HG02763 (cell line): ENCODE measurements at regions not wholly inside any gene's neighbourhood (a gene's known extent, or its start where the extent isn't known, plus 50 kb on each side); places are given as distances from the start of the nearest gene placed in this dataset.
"Not testable (repeated sequence)": the region's sequence is repeated elsewhere in the genome, so short reads cannot be mapped to it uniquely, and the experiment has no call there.

Experiments
- ATAC-seq: cut with Tn5 transposase; IDR thresholded peaks from one replicate; pipeline ENCODE4 v1.9.1; 2021; ENCODE audit warnings: mild to moderate bottlenecking, moderate library complexity; ENCODE audit not compliant: unreplicated experiment

DNA sequence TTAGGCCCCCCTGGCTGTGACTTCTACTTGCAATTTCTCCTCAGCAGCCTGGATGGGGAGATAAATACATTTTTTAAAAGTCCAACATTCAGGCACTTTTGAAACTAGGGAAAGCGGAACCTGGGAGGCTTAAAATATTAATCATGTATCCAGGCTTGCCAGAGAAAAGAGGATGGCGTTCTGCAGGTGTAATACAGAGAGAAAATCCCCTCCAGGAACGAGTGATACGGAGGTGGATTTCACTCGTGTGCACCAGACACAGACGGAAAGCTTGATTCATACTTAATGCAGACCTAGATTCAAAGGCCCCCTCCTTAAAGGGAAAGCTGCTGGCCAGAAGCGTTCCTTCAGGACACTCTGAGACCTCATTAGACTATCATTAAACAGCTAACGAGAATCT lies 354.0 kb upstream of the BOD1L1 start:
- no peak for ATAC-seq

DNA sequence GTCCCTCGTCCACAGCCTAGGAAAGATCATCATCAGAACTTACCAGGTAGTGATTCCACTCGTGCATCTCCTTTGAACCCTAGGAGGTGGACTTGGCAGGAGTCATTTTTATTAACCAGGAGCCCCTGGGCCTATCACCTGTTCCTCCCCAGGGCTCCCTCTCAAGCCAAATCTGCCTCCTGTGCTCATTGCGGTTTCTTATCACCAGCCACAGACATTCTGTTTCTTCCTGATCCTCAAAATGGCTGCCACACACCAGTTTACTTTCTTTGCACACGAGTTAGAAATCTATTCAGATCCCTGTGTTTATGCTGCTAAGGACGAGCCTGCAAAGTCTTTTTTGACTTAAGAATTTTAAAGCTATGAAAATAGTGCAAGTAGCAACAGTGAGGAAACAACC lies 354.5 kb upstream of the BOD1L1 start:
- no peak for ATAC-seq

GRCh38 chr4:13983189-13983790 lies 355.8 kb upstream of the BOD1L1 start:
- ATAC-seq, result no peak

DNA sequence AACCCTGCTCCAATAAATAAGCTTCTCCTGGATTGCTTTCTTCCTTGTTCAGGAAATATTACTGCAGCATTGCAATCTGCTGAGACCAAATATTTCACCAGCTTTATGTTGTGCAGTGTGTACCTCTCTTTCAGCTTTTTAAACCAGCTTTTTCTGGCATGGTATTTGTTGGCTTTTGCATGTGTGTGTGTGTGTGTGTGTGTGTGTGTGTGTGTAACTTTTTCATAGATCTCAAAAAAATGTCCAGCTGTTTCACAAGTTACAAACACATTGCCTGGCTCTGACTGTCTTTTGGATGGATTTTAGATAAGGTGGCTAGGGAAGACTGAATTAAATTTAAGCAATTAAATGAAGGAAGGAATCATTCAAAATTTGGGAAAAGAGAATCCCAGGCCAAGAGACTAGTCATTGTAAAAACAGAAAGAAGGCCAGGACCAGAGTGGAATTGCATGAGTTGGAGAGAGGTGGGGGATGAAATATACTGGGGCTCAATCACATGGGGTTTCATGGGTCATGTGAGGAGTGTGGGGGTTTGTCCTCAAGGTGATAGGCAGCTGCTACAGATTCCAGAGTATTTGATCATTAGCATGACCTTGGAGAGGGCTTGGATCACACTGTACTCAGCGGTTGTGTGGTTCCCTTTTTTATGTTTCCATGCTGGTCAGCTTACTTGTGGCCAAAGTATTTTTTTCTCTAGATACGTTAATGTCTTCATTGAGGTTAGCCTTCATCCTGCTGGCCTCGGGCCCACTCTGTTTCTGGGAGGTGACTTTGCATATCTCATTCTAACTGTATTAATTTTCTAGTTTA lies 357.7 kb upstream of the BOD1L1 start:
- no peak for ATAC-seq

DNA sequence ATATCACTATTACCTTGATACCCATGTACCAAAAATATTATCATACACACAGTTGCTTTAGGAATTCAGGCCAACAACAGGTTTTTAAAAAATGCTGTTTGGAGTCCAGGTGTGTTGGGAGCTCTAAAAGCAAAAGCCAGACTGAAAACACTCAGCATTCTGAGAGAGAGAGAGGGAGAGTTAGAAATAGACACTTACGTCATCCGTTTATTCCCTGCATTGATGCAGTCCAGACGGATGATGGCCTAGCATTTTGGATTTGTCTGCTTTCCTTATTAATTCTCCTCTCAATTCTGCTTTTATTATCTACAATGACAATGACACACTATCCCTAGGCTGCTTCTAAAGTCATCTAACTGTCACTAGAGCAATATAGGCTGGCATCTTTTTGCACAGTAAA lies 358.3 kb upstream of the BOD1L1 start:
- ATAC-seq, result no peak

DNA sequence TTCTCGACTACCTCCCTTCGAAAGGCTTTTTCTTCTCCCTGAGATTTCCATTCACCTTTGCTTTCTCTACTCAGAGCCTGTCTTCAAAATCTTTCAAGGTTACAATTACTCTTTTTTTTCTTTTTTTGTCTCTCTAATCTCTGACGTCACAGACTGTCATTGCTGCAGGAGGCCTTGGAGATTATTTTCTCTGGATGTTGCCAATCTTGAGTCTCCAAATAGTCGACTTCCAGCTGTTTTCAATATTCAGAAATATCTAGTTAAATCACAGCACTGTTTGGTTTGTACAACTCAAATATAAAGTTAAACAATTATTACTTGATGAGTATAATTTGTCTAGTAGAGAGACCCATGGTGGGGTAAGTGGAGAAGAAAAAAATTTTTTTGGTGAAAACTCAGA lies 359.0 kb upstream of the BOD1L1 start:
- ATAC-seq, result no peak

DNA sequence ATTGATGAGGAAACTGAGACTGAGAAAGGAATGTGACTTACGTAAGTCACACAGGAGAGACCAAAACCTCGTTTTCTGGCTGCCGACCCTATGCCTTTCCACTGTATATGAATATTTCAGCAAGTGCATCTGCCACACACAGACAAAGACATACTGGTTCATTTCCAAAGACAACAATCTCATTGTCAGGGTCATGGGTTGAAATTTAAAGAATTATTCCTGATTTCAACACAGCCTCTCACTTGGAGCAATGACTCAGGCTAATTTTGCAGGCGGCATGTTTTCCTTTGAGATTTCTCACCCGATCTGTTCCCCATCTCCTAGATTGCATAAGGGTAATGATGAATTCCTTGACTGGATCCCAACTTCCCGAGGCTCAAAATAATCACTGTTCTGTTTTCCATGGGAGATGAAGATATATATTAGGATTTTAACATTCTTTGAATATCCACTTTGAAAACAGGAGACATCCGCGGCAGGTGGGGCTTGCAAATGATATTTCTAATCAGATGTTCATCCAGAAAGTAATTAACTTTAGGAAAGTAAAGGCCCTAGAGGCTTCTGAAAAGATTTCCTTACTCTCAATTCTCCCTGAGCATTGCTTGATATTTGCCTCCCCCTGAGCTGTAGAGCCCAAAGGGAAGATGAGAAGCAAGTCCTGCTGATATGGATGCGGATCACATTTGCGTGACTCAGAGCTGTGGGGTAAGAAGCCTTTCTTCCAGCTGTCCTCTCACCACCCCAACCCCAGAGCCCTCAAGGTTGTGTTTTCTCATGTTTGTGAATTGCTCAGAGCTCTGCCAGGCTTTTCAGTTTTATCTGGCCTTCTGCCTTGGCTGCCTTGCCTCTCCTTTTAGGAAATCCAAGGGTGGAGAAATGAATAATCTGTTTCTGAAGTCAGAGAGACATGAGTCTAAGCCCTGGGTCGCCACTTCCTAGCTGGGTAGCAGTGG lies 361.1 kb upstream of the BOD1L1 start:
- no peak for ATAC-seq

- ATAC-seq, result no peak
Measured at GRCh38 chr4:13989501-13989900, 362.0 kb upstream of the BOD1L1 start.

- no peak for ATAC-seq
Measured at GRCh38 chr4:13990596-13991589, 363.4 kb upstream of the BOD1L1 start.

DNA sequence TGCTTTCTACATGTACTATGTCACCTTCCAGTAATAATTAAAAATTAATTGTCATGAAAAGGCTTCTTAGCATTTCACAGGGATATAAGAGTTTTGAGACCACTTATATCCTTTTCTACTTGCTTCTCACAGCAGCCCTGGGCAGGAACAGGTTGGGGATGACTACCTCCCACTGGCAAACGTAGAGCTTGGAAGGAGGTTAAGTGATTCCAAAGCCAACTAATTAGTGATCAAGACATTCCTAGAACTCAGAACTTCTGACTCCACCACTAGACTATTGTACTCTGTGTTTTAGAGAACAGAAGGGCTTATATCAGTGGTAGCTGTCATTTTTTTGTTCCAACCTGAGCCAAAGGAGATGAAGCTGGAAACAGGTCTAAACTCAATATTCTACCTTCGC lies 364.5 kb upstream of the BOD1L1 start:
- ATAC-seq, result no peak

DNA sequence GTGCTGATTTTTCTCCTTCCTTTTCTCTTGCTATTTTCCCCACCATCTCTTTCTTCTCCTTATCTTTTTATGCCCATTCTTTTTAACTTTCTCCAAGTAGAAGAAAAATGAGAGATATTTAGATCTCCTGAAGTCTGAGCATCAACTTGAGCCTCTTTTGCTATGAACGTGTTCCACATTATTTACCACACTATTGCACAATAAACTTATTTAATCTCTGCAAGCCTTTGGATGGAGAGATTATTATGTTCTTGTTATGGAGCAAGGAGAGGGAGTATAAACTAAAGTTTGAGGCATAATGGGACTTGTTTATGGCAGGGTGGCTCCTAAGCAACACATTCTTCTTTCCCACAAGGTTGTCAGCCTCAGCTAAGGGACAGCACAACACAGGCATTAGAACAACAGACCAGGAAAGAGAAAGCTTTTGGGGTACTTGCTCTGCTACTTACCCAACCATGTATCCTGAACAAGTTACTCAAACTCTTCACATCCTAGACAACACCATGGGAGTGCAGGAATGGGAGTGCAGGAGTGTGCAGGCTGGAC lies 365.5 kb upstream of the BOD1L1 start:
- ATAC-seq, result no peak

- no peak for ATAC-seq
Measured at GRCh38 chr4:13994016-13994415, 366.5 kb upstream of the BOD1L1 start.

DNA sequence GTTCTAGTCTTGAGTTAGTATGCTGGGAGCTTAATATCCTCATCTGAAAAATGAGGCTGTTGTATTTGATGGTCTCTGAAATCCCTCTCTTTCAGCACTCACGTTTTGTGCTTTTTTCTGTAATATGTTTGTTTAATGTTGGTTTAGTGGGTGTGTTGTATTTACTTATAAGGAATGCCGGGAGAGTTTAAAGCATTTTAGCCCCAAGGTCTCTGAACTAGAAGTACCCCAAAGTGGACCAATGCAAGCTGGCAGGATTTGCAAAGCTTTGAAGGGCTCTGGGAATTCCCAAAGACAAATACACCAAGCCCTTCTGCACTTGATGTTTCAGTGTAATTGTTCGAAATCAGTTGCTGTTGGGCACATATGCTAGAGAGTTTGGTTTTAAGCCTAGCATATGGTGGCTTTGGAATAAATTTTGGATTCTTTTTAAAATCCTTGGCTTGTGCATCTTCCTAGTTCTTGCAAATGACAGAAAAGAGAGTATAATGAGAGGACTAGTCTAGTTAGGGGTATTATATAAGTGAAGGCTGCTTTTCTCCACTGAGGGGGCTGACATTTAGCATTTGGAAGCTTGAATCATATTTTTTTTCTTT lies 371.4 kb upstream of the BOD1L1 start:
- no peak for ATAC-seq

DNA sequence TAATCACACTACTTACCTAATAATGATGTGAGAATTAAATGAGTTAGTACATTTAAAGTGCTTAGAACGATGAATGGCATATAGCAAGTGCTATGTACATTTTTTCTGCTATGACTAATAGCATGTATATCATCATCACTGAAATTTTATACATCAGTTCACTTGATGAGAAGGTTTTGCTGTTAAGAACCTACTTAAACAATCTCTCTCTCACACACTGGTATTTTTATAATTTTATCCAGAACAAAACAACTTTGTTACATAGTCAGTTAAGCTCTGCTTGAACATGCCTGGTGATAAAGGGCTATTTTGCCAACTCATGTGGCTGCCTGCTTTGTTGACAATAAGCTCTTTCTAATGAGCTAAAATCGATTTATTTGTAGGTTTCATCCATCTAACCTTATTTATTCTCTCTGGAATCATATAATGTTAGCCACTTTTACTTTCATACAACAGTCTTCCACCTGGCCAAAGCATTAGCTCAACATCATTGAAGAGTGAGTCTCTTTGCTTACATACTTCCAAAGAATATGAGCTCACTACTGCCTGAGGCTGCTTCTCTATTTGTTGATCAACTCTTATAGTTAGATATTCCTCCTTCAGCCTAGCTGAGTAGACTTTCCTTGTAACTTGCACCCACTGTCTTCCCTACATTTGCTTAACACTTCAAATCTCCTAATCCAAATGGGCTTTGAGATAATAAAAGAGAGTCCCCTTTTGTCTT lies 372.7 kb upstream of the BOD1L1 start:
- no peak for ATAC-seq

- ATAC-seq, result not testable (repeated sequence)
Measured at GRCh38 chr4:14002331-14002730, 374.8 kb upstream of the BOD1L1 start.

- no peak for ATAC-seq
Measured at GRCh38 chr4:14008494-14008893, 381.0 kb upstream of the BOD1L1 start.

DNA sequence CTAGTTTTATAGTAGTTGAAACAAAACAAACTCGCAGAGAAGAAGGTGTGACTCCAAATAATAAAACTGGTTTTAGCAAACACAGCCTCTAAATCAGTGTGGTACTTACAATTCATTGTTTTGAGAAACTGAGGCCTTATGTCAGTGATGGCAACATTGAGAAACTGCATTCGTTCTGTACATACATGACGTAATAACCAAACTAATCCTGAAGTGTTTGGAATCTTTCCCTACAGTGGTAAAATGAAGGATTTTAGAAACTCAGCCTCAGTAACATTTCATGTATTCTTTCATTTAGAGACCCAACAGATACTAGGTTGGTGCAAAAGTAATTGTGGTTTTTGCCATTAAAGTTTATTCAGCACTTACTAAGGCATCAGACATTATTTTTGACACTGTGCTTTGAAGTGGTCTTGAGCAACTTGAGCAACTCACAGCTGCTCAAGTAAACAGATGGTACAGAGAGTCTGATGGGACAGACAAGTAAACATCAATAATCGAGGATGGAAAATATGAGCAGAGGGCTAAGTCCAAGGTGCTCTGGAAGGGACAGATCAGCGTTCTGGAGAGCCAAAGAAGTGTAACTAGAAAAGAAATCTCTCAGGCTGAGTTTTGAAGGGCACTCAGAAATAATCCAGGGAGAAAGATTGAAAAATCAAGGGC lies 390.8 kb upstream of the BOD1L1 start:
- no peak for ATAC-seq

DNA sequence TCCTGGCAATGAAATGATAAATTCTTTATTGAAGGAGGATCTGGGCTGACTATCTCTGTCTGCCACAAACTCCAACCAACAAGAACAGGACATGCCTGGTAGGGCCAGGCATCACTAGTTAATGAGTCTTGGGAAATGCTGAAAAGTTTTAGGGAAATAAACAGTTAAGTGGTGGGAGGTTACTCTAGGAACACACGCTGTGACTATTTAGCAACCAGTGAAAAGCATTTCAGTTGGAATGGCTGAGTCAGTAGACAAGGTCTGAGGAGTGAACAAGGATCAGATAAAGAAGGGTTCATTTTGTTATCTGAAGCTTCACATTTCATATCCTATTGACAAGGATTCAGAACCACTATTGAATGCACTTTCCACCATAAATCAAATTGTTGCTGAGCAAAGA lies 394.9 kb upstream of the BOD1L1 start:
- ATAC-seq, result no peak

GRCh38 chr4:14023036-14023435 lies 395.5 kb upstream of the BOD1L1 start:
- ATAC-seq, result no peak
